ENCODE measurements at regions not wholly inside any gene's neighbourhood (a gene's known extent, or its start where the extent isn't known, plus 50 kb on each side); places are given as distances from the start of the nearest gene placed in this dataset.
"Not testable (repeated sequence)": the region's sequence is repeated elsewhere in the genome, so short reads cannot be mapped to it uniquely, and the experiment has no call there.

DNA sequence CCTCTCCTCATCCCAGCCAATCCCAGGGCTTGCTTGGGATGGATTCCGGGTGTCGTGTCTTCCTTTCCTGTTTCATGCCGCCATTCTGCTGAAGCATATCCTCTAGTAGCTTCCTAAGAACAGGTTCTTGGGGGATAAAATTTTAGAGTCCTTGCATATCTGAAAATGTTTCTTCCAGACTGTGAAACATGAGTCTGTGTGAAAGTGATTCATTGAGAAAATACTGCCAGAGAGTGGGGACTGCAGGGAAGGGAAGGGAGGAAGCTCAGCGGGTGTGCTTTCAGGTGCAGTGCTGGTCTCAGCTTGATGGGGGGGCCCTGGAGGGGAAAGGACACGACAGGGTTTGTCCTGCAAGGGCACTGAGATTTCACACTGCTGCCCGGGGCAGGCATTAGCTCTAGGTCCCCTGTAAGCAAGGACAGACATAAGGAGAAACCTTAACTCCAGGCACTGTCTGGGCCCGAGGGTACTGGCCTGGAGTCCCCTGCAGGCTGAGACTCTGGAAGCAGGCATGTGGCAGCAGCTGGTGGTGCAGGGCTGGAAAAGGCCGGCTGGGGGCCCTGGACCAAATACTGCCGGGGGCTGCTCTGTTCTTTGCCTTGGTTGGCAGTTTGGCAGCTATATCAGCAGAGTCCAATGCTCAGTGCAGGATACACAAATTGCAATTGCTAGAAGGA lies 97.6 kb upstream of the HS6ST1 start:
- DNase-seq: no peak

DNA sequence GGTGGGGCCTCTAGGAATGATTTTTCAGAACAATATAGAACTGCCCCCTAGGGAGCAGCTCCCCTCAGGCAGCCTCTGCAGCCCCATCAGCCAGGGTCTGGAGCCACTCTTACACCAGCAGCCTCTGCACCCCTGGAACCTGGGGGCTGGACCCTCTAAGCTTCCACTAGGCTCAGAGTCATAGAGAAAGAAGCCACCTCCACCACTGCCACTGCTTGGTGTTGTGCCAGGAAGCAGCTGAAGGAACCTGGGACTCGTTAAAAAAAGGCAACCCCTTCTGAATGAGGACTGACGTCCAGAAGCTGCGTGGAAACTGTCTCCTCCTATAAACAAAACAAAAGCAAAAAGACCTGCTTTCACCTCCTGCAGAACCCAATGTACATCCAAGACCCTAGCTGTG lies 98.1 kb upstream of the HS6ST1 start:
- DNase-seq: no peak

GRCh38 chr2:128417264-128417663 lies 98.6 kb upstream of the HS6ST1 start:
- DNase-seq: not testable (repeated sequence)

- no peak for DNase-seq
Measured at GRCh38 chr2:128420131-128420530, 101.5 kb upstream of the HS6ST1 start.

DNA sequence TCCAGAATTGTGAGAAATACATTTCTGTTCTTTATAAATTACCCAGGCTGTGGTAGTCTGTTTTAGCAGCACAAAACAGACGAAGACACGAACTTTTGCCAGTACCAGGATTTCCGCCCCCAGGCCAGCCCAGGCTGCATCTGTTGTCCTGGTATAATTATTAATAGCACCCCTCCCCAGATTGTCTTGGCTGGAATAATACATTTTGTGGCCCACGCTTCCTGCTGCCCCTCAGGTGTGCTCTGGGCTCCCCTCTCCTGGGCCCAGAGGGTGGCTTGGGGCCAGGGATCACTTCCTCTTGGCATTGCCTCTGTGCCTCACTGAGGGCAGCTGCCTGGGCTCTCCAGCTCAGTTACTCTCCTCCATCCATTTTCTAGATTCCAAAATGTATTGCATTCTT lies 102.1 kb upstream of the HS6ST1 start:
- no peak for DNase-seq

DNA sequence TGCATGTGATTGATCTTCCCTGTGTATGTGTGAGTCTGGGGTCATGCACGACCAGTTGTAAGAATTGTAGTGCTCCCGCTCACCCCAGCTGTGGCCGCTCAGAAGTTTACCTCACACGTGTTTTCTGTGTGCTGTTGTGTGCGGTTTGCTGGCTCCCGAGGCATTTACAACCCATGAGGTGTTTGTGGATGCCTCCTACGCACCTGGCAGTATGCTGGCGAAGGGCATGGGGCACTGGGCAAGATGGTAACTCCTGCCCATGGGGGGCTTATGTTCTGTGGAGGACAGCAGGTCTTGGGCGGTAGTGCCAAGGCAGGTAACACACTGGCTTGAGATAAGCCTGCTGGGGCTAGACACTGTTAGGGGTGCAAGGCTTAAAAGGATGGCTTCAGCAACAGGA lies 102.6 kb upstream of the HS6ST1 start:
- no peak for DNase-seq

DNA sequence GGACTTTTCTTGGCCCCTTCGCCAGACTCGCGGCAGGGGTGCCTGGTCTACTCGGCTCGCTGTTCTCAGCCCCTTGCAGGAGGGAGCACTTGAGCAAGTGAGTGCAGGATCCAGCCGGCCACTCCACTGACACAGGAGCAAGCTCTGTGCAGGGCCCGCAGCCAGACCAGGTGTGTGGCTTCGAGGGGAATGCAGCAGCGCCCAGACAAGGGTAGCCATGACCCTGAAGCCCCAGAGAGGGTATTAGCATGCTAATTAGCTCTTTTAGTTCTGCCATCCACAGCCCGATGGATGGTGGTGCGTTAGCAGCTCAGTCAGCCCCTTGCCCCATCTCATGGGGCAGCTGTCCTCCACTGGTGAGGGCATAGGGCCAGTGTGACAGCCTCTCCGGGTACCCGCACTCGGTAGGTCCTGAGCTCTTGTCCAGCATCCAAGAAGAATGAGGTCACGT lies 103.2 kb upstream of the HS6ST1 start:
- no peak for DNase-seq

DNA sequence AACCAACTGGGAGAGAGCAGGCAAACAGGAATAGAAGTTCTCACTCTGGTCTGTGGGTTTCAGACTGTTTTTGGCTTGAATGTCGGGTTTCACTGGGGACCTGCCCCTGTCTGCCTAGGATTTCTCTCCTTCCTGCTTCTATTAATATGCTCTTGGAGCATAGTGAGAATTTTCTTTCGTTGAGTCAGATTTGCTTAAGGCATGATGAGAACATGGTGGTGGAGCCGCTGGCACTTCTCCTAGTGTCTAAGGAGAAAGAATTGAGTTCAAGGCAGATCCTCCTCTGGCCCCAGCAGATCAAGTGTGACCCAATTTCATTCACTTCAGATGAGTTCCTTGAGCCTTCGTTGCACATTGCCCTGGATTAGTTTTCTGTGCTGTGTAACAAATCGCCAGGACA lies 103.9 kb upstream of the HS6ST1 start:
- no peak for DNase-seq

DNA sequence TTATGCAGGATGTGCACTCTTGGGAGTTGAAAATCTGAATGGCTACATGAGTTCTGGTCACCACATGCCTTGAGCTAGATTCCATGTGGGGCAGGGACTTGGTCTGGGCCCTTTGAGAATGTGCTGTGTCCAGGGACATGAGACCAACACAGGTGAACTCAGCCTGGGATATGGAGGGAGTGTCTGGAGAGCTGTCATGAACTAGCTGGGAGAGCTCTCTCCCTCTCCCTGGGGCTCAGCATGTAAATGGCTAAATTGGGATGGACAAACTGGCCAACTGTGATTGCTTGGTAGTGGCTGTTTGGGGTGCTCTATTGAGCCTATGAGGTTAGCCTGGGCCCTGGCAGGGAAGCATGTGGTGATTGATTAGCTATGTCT lies 105.1 kb upstream of the HS6ST1 start:
- DNase-seq: no peak

- DNase-seq: no peak
Measured at GRCh38 chr2:128424406-128425171, 105.9 kb upstream of the HS6ST1 start.

GRCh38 chr2:128425216-128425615 lies 106.5 kb upstream of the HS6ST1 start:
- no peak for DNase-seq

DNA sequence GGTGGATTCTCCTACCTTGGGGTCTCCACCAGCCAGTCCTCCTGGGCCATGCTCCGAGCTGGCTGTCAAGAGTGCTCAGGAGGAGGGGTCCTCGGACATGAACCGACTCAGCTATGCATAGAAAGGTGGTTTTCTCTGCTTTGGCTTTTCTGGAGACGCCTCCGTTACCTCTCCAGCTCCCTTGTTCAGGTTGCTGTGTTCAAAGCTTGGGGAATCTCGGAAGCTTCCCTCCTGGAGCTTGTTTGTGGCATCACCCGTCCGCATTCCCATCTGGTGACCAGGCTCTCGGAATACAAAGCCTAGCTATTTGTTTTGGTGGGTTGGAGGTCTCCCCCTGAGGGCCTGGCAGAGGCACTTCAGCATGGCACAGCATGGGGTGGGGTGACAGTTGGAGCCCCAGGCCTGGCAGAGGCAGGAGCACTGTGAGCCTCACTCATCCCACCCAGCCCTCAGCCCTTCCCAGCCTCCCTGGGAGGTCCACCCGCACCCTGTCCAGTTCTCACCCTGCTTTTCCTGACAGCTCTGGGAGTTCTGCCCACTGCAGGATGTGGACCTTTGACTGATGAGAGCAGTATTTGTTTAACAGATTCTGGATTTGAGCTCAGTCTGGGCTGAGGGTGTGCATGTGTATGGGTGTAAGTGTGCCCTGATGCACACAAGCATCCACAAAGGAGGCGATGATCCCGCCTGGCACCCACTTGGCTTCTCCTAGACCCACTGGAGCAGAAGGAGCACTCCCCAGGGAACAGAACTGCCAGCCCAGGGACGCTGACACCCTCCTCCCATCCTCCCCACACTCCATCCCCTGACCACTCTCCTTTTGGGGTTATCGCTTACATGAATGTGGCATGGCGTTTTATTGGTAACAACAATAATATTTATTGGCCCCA lies 107.3 kb upstream of the HS6ST1 start:
- DNase-seq: no peak

GRCh38 chr2:128427413-128427755 lies 108.7 kb upstream of the HS6ST1 start:
- DNase-seq: no peak

GRCh38 chr2:128428415-128428814 lies 109.7 kb upstream of the HS6ST1 start:
- no peak for DNase-seq

DNA sequence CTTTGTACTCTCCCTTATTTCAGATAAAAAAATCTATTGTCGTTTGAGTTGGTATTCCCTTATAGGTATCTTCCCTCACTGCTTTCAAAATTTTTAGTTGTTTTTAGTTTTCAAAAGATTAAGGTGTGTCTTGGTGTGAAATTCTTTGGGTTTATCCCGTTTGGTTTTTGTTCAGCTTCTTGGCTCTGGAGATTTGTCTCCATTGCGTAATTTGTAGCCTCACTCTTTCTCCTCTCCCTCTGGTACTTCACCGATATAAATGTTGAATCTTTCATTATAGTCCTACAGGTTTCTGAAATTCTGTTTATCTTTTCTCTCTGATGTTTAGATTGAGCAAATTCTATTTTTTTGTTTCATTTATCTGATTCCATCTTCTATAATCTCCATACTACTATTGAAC lies 113.8 kb upstream of the HS6ST1 start:
- DNase-seq: no peak

DNA sequence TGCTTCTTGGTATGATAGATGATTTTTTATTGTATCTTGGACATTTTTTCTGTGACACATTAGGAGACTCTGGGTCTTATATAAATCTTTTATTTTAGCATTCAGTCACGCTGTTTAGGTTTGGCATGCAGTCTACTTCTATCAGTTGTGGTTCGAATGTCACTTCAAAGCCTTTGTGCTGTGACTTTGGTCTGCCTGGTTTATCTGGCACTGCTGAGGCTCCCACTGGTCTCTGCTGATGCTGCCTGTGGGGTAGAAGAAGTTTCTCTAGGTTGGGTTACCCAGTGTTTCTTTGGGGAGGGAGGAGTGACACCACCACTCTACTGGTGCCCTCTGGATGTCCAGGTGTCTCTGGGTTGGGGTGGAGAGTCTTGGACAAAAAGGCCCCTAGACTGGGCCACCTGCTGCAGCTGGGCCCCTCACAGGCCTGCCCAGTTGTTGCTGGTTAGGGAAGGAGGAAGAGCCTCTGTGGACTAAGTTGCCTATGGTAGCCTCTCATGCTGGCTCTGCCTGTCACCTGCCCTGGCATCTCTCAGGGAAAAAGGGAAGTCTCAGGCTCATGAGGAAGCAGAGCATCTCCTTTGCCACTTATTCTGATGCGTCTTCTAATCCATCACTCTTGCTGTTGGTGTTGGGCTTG lies 115.4 kb upstream of the HS6ST1 start:
- DNase-seq: no peak

DNA sequence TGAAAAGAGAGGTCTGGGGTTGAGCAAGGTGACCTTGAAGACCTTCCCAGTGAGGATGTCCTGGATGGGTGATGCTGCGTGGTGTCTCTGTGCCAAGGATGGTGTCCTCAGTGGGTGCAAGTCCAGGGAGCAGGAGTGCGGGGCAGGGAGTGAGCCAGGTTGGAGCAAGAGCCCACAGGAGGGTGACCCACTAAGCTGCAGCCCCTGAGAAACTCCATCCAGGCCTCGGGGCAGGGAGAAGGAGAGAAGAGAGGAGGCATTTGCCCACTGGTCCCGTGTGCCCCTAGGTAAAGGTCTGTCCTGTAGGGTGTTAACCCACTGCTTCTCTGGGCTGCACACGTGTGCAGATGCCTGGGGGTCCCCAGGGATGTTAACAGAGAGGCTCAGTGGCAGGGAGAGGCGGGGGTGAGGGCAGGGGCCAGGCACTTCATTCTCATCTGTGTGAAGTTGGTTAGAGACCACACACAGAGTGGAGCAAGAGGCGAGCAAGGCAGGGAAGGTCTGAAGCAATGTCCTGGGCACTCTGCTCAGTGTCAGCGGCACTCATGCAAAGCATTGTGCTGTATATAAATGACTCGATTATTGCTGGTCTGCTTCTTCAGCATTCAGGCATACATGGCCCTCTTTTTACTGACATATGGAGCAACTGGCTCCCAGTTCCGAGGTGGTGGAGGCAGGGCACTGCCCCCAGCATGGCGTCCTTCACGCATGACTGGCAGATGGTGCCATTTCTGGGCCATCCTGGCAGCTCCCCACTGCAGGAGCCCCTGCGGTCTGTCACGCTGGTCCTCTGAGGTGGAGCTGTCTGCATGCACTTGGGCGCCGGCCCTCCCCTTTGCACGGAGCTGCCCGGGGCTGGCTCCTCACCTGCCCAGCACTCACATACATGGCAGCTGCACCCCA lies 117.2 kb upstream of the HS6ST1 start:
- DNase-seq: no peak

DNA sequence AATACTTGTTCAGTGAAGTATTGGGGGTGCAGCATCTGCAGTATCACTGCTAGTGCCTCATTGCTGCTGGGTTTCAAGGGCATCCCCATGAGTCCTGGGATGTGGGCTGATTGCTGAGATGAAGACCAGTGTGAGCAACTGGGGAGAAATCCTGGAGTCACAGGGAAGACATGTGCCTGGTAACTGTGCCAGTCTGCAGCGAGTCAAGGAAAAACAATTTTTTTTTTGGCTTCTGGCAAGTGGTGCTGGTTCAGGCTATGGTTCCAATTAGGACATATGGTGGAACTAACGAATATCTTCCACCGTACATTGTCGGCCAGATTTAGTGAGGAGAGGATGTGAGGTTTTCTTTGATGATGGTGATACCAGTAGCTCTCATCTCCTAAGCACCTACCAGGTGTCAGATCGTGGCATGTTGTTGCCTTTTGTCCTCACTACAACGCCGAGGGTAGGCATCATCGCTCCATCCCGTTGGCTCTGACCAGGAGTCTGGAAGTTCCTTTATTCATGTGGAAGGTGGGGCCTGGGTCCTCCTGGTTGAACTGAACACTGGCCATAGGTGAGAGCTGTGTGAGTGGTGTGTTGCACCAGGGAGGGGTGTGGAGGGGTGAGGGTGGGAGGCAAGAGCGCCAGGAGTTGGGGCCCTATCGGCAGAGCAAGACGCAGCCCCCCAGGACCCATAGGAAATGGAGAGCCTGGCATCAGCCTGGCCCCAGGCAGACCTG lies 118.0 kb upstream of the HS6ST1 start:
- DNase-seq: no peak

- no peak for DNase-seq
Measured at GRCh38 chr2:128437204-128437565, 118.5 kb upstream of the HS6ST1 start.

GRCh38 chr2:128438091-128438490 lies 119.4 kb upstream of the HS6ST1 start:
- no peak for DNase-seq

- DNase-seq: no peak
Measured at GRCh38 chr2:128438586-128438985, 119.9 kb upstream of the HS6ST1 start.

Data from stimulated activated CD4-positive, alpha-beta T cell treated with anti-CD3 and anti-CD28 coated beads, Interleukin-4, amount 100 ng/mL, for 4 hours (primary cell).